Stomach (tissue), 4 donors: ENCODE measurements at regions not wholly inside any gene's neighbourhood (a gene's known extent, or its start where the extent isn't known, plus 50 kb on each side); places are given as distances from the start of the nearest gene placed in this dataset.

Source experiments
- POLR2A ChIP-seq, 4 donors: fragments of 450-650 bp; IDR thresholded peaks; one replicate each; pipeline ENCODE4 v1.6.1; 2016; ENCODE audit warnings: antibody characterized with exemption in 4 of 4, control low read depth in 2 of 4, mild to moderate bottlenecking in 1 of 4, moderate library complexity in 1 of 4
- TF ChIP-seq, protein P1 (sequence below), 7 experiments: fragments of 450-650 bp in 4 of 7; fragments of 200-600 bp in 3 of 7; sonication (generic) in 3 of 7; IDR thresholded peaks; one replicate each; pipeline ENCODE4 v1.5.1; 2016 to 2019; ENCODE audit warnings: antibody characterized with exemption in 7 of 7, control low read depth in 2 of 7, mild to moderate bottlenecking in 1 of 7

DNA sequence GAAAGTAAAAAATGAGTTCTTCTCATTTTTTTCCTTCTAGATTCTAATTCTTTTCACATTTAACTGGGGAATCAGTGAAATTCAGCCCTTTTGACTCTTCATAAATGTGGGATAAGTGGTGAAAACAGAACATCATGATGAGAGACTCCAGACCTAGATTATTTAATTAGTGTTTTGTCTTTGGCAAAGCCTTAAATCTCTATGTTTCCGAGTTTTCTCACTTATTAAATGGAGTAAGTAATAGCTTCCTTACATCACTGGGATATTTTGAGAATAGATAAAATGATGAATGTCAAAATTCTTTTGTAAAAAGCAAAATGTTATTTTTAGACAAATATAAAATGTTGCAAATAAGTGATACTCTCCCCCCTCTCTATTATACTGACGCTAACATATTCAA lies 468.6 kb upstream of the ARRDC3 start:
- TF ChIP-seq, protein P1, sequence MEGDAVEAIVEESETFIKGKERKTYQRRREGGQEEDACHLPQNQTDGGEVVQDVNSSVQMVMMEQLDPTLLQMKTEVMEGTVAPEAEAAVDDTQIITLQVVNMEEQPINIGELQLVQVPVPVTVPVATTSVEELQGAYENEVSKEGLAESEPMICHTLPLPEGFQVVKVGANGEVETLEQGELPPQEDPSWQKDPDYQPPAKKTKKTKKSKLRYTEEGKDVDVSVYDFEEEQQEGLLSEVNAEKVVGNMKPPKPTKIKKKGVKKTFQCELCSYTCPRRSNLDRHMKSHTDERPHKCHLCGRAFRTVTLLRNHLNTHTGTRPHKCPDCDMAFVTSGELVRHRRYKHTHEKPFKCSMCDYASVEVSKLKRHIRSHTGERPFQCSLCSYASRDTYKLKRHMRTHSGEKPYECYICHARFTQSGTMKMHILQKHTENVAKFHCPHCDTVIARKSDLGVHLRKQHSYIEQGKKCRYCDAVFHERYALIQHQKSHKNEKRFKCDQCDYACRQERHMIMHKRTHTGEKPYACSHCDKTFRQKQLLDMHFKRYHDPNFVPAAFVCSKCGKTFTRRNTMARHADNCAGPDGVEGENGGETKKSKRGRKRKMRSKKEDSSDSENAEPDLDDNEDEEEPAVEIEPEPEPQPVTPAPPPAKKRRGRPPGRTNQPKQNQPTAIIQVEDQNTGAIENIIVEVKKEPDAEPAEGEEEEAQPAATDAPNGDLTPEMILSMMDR (IDR thresholded peaks at IDR 0.05): no peak
- no peak for TF ChIP-seq POLR2A (IDR thresholded peaks at IDR 0.05)
